Brain pericyte (primary cell): ENCODE measurements at regions not wholly inside any gene's neighbourhood (a gene's known extent, or its start where the extent isn't known, plus 50 kb on each side); places are given as distances from the start of the nearest gene placed in this dataset.

Source experiments
- DNase-seq: peaks from one replicate; pipeline ENCODE4 v3.0.0-alpha.2; 2012; ENCODE audit warnings: low read depth, low spot score

GRCh38 chr3:29137601-29138000 is 143.3 kb upstream of the RBMS3 start:
- no peak for DNase-seq

- no peak for DNase-seq
These were observed 142.7 kb upstream of the RBMS3 start for GRCh38 chr3:29138171-29138570.

- DNase-seq: no peak
These were observed 140.2 kb upstream of the RBMS3 start for GRCh38 chr3:29140666-29141065.

DNA sequence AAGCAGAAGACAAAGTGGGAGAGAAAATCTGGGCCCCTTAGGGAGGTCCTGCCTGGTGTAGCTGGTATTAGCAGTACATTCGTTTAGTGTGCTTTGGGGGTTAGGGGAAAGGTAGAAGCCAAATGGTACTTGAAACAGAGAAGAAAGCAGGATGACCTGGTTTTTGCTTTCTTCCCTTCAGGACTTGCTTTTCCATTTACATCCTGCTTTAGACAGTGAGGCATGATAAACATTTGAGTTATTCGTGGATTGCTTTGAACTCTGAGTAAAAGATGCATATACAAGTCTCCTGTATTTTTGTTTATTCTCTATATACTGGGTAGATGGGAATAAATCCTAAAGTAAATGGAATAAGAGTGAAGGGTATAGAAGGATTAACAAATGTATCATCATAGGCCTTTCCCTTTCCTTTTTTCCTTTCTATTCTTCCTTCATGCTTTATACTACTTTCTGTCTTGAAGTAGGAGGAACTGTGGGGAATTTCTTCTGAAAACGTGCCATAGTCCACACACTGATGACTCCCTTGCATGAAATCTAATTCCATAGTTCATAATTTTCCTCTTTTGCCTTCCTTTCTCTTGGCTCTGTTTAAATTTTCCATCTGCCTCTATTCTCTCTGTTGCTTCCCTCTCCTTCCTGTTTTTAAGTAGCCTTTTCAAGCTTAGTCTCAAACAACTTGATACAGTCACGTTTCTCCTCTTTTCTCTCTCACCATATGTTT is 139.5 kb upstream of the RBMS3 start:
- no peak for DNase-seq

DNA sequence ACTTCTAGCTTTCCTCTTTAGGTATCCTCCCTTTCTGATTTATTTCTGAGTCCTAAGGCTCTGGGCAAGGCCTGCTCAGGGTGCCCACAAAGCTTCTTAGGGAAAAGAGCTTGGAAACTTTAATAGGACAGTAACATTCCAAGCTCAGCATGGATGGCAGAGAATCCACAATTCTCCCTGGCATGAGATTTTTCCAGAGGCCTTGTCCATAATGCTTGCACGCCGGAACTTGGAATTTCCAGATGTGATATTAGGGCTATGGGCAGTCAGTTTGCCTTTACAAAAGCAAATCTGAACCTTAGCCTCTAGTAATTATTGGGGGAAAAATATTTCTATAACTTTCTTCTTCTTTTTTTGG is 139.0 kb upstream of the RBMS3 start:
- no peak for DNase-seq

DNA sequence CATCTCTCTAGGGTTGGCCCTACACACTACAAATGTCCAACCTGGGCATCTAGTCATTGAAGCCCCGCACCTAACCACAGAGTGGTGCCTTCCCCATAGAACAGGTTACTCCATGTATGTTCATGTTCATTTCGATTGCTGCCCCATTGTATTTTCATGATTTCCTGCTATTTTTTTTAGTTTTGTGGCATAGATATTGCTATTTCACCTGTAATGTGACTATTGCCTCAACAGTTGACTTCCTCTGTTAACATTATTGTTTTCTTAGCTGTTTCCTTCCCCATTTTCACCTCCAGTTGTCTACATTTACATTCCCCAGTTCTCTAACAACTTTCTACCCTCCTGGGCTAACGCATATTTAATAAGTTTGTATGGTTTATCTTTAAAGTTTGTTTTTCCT is 137.7 kb upstream of the RBMS3 start:
- no peak for DNase-seq

DNA sequence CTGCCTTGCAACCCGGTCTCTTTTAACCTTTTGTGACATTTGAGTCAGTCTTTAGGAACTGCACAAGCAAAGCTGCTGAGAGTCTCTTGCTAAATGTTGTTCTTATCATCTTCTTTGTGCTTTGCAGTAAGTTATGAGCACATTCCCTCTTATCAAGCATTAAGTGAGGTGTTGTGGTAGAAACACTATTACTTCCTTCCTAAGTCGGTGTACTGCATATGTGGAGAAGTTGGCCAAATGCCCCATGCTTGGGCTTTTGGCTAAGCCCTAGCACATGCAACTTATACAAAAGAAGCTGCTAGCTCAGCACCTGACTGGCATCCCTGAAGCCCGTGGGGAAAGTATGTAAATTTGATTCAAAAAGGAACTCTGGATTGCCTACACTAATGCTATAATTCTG is 136.5 kb upstream of the RBMS3 start:
- no peak for DNase-seq

- DNase-seq: peak; percentile 46
These were observed 136.1 kb upstream of the RBMS3 start for GRCh38 chr3:29144807-29145206.

GRCh38 chr3:29145360-29145759 is 135.5 kb upstream of the RBMS3 start:
- DNase-seq: no peak

DNA sequence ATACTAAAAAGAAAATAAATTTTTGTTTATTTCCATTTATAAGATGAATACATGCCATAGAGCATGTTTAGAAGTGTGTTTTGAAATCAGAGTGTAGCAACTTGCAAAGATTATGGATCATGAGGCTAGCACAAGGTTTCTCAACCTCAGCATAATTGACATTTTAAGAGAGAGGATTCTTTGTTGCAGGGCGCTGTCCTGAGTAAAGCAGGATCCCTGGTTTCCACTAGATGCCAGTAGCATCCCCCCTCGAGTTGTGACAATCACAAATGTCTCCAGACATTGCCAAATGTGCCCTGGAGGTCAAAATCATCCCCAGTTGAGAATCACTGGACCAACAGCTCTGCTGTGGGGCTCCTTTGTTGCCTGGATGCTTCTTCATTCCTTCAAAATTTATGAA is 128.5 kb upstream of the RBMS3 start:
- no peak for DNase-seq

DNA sequence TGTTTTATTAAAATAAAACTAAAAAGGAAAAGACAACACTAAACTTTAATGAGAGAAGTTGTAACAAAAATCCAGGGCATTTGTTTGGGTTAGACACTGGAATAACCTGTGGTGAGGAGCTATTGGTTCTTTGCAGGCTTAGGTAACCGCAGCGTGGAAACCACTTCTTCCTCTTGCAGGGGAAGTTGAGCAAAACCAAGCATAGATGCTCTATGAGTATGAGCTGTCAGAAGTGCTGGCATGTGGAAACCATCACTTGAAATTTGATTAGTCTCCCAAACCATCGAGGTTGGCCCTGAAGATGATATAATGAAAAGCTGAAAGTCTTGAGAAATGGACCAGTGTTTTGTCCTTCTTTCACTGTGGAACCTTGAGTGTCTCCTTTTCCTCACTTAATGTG is 127.1 kb upstream of the RBMS3 start:
- DNase-seq: no peak

GRCh38 chr3:29156086-29156715 is 124.7 kb upstream of the RBMS3 start:
- DNase-seq: no peak

DNA sequence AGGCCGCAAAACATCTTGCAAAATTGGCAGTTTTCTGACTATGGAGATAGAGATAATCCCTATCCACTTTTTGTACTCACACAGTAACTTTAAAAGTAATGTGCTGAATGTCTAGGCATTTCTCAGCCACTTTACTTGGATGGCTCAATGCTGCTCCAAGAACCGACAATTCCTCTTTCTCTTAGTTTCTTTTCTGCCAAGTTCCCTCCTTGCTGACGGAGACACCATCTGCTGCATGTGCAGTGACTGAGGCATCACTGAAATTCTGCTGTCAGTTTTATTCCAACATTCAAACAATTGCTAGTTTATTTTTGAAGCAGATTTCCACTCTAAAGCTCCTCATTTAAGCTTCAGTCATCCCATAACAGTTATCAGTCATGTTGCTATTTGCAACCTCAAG is 116.0 kb upstream of the RBMS3 start:
- no peak for DNase-seq

- DNase-seq: no peak
These were observed 113.7 kb upstream of the RBMS3 start for GRCh38 chr3:29167180-29167579.

- no peak for DNase-seq
These were observed 112.8 kb upstream of the RBMS3 start for GRCh38 chr3:29168081-29168480.

- DNase-seq: no peak
These were observed 112.2 kb upstream of the RBMS3 start for GRCh38 chr3:29168696-29169095.

DNA sequence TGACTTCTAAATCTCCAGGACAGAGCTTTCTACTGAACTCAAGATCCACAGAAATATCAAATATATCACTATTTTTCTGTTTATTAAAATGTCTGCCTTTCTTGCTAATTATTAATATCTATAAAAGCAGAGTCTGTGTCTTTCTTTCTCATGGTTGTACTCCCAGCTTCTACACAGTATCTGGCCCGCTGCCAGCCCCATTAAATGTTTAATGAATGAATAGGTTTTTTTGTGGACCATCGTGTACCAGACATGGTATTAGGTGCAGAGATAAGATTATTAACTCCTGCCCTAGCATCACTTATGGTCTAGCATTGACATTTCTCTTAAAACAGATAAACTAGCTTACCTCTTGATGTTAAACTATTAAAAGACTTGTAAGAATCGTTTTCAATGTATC is 111.4 kb upstream of the RBMS3 start:
- no peak for DNase-seq

GRCh38 chr3:29171043-29171990 is 109.6 kb upstream of the RBMS3 start:
- peak; percentile 26 for DNase-seq

GRCh38 chr3:29176501-29176900 is 104.4 kb upstream of the RBMS3 start:
- no peak for DNase-seq

GRCh38 chr3:29178809-29179793 is 101.8 kb upstream of the RBMS3 start:
- DNase-seq: no peak

DNA sequence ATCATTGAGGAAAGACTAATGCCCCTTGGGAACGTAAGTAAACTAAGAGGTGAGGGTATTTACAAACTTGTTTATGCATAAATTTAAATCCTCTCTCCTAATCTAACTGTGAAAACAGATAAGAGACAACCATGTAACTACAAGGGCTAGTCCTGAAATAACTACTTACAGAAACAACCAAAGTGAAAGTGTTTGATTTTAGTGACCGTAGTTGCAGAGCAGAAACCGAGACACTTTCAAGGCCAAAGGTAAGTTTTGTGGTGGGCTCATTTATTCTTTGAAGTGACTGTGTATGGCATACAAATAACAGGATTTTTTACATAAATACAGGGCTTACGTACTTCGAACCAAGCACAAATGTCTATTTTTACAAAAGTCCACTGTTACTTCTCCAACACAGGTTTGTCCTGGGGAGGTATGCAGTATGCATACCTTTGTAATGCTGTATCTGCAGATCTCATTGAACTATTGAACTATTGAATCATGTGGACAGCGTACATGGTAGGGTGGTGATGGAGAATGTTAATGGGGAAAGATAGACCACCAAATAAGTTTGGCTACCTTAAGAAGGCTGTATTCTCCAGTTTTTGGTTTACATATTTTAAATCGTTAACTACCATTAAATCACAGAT is 99.6 kb upstream of the RBMS3 start:
- DNase-seq: no peak
